Activated T-cell treated with anti-CD3 and anti-CD28 coated beads, Interleukin-2, amount 50 U/mL, for 48 hours (primary cell): ENCODE measurements at regions not wholly inside any gene's neighbourhood (a gene's known extent, or its start where the extent isn't known, plus 50 kb on each side); places are given as distances from the start of the nearest gene placed in this dataset.

Experiments used
- DNase-seq, 2 experiments: peaks; one replicate each; pipeline ENCODE4 v3.0.0-alpha.2; 2020

- DNase-seq, result no peak
Measured at GRCh38 chr13:73273276-73273675, 214.5 kb downstream of the KLF5 start.

GRCh38 chr13:73272831-73273230, 214.0 kb downstream of the KLF5 start:
- no peak for DNase-seq

GRCh38 chr13:73268306-73268705, 209.5 kb downstream of the KLF5 start:
- DNase-seq, result no peak

- DNase-seq, result no peak
Measured at GRCh38 chr13:73266640-73267180, 207.9 kb downstream of the KLF5 start.

- no peak for DNase-seq
Measured at GRCh38 chr13:73262862-73263627, 204.2 kb downstream of the KLF5 start.

GRCh38 chr13:73261739-73262216, 203.0 kb downstream of the KLF5 start:
- DNase-seq, result no peak

- no peak for DNase-seq
Measured at GRCh38 chr13:73259061-73260017, 200.5 kb downstream of the KLF5 start.

GRCh38 chr13:73258406-73258805, 199.6 kb downstream of the KLF5 start:
- DNase-seq, result no peak

- DNase-seq, result no peak
Measured at GRCh38 chr13:73254827-73255226, 196.0 kb downstream of the KLF5 start.

GRCh38 chr13:73251626-73252265, 192.9 kb downstream of the KLF5 start:
- no peak for DNase-seq

- DNase-seq, result no peak
Measured at GRCh38 chr13:73250061-73250460, 191.3 kb downstream of the KLF5 start.

- DNase-seq, result no peak
Measured at GRCh38 chr13:73248711-73249580, 190.1 kb downstream of the KLF5 start.

GRCh38 chr13:73248154-73248553, 189.3 kb downstream of the KLF5 start:
- no peak for DNase-seq

GRCh38 chr13:73245246-73245645, 186.4 kb downstream of the KLF5 start:
- DNase-seq, result no peak

GRCh38 chr13:73244467-73244866, 185.7 kb downstream of the KLF5 start:
- no peak for DNase-seq

GRCh38 chr13:73242515-73243015, 183.8 kb downstream of the KLF5 start:
- no peak for DNase-seq

- no peak for DNase-seq
Measured at GRCh38 chr13:73240193-73240592, 181.4 kb downstream of the KLF5 start.

- DNase-seq, result no peak
Measured at GRCh38 chr13:73235385-73235784, 176.6 kb downstream of the KLF5 start.

GRCh38 chr13:73231471-73231870, 172.7 kb downstream of the KLF5 start:
- DNase-seq, result no peak

GRCh38 chr13:73230716-73231115, 171.9 kb downstream of the KLF5 start:
- no peak for DNase-seq

GRCh38 chr13:73228546-73228945, 169.7 kb downstream of the KLF5 start:
- DNase-seq, result no peak

GRCh38 chr13:73225990-73226389, 167.2 kb downstream of the KLF5 start:
- no peak for DNase-seq
